MM.1S (cell line): ENCODE measurements at regions not wholly inside any gene's neighbourhood (a gene's known extent, or its start where the extent isn't known, plus 50 kb on each side); places are given as distances from the start of the nearest gene placed in this dataset.

Source experiments
- DNase-seq: peaks from one replicate; pipeline ENCODE4 v3.0.0-alpha.2; 2015
- H2AFZ ChIP-seq: fragments of 300-600 bp; sonication (generic); 2 replicates; pipeline ENCODE4 v1.6.0; 2016; ENCODE audit warnings: antibody characterized with exemption, low read length
- H3F3A ChIP-seq: fragments of 300-600 bp; sonication (generic); 2 replicates; pipeline ENCODE4 v1.6.1; 2016; ENCODE audit warnings: mild to moderate bottlenecking, antibody characterized with exemption, low read length, moderate library complexity, mixed read lengths; ENCODE audit not compliant: insufficient read depth
- H3K27ac ChIP-seq: fragments of 300-600 bp; sonication (generic); 2 replicates; pipeline ENCODE4 v1.5.1; 2016; ENCODE audit warnings: mild to moderate bottlenecking, low read length
- H3K27me3 ChIP-seq: fragments of 300-600 bp; sonication (generic); replicated peaks from 2 replicates; pipeline ENCODE4 v1.6.0; 2016; ENCODE audit warnings: low read length; ENCODE audit not compliant: insufficient read depth
- H3K36me3 ChIP-seq: fragments of 300-600 bp; sonication (generic); replicated peaks from 2 replicates; pipeline ENCODE4 v1.6.1; 2016; ENCODE audit warnings: mild to moderate bottlenecking, low read length, mixed read lengths; ENCODE audit not compliant: insufficient read depth
- H3K4me1 ChIP-seq: fragments of 300-600 bp; sonication (generic); 2 replicates; pipeline ENCODE4 v1.6.1; 2016; ENCODE audit warnings: low read length, mixed read lengths
- H3K4me2 ChIP-seq: fragments of 300-600 bp; sonication (generic); 2 replicates; pipeline ENCODE4 v1.6.0; 2016; ENCODE audit warnings: low read depth, low read length
- H3K4me3 ChIP-seq: fragments of 300-600 bp; sonication (generic); 2 replicates; pipeline ENCODE4 v1.5.1; 2016; ENCODE audit warnings: low read length, mixed read lengths
- H3K79me2 ChIP-seq: fragments of 300-600 bp; sonication (generic); 2 replicates; pipeline ENCODE4 v1.6.1; 2016; ENCODE audit warnings: mixed run types, low read length, mixed read lengths
- H3K9ac ChIP-seq: fragments of 300-600 bp; sonication (generic); 2 replicates; pipeline ENCODE4 v1.6.1; 2016; ENCODE audit warnings: low read length, mixed read lengths
- H3K9me2 ChIP-seq: fragments of 300-600 bp; sonication (generic); replicated peaks from 2 replicates; pipeline ENCODE4 v1.6.1; 2016; ENCODE audit warnings: mild to moderate bottlenecking, low read length, mixed read lengths; ENCODE audit not compliant: insufficient read depth
- H3K9me3 ChIP-seq: fragments of 300-600 bp; sonication (generic); replicated peaks from 2 replicates; pipeline ENCODE4 v1.6.1; 2016; ENCODE audit warnings: mild to moderate bottlenecking, low read length, mixed read lengths; ENCODE audit not compliant: insufficient read depth
- H4K20me1 ChIP-seq: fragments of 300-600 bp; sonication (generic); 2 replicates; pipeline ENCODE4 v1.6.1; 2016; ENCODE audit warnings: mild to moderate bottlenecking, low read length, moderate library complexity, mixed read lengths; ENCODE audit not compliant: insufficient read depth
- CTCF ChIP-seq: fragments of 300-600 bp; sonication (generic); IDR thresholded peaks from 2 replicates; pipeline ENCODE4 v1.5.1; 2016; ENCODE audit warnings: antibody characterized with exemption, low read length, mixed read lengths
- EZH2 ChIP-seq: fragments of 300-600 bp; sonication (generic); optimal IDR thresholded peaks from 2 replicates; pipeline ENCODE3; 2017; ENCODE audit warnings: low read depth, mild to moderate bottlenecking, antibody characterized with exemption, low read length, mixed read lengths
- EZH2phosphoT487 ChIP-seq: fragments of 300-600 bp; sonication (generic); IDR thresholded peaks from 2 replicates; pipeline ENCODE4 v1.6.1; 2018; ENCODE audit warnings: antibody characterized with exemption, low read length

DNA sequence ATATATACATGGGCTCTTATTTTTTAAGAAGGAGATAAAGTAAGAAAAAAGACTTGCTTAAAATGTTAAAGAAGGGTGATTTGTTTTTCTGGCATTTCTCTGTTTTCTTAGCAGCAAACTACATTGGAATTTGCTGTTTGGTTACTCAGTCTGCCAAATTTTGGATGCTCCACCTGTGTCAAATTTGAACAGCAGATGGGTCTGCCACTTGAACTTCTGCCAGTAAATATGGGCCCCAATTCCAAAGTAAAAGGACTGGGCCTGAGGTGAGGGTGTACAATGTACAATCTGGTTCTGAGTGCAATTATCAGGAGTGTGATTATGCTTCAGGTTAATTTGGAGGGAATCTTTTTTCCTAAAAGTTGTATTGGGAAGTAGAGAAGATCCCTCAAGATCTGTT lies 794.5 kb downstream of the DSC3 start:
- H3K9ac ChIP-seq: no peak overlapping the region
- H2AFZ ChIP-seq: no peak overlapping the region
- no peaks in the 10 kb centered on the region for H3K4me1 ChIP-seq
- DNase-seq: no peak
- H3K4me3 ChIP-seq: no peak overlapping the region
- TF ChIP-seq EZH2: no peak
- H3K36me3 ChIP-seq: no peaks in the 10 kb centered on the region
- no peaks in the 10 kb centered on the region for H3K9me2 ChIP-seq
- no peaks in the 10 kb centered on the region for H3K9me3 ChIP-seq
- no peak overlapping the region for H3K27ac ChIP-seq
- H3K27me3 ChIP-seq: no peaks in the 10 kb centered on the region
- no peaks in the 10 kb centered on the region for H3F3A ChIP-seq
- no peaks in the 10 kb centered on the region for H3K79me2 ChIP-seq
- no peak overlapping the region for H3K4me2 ChIP-seq
- H4K20me1 ChIP-seq: no peaks in the 10 kb centered on the region

- no peak overlapping the region for H2AFZ ChIP-seq
- H3K9me3 ChIP-seq: no peaks in the 10 kb centered on the region
- H3K27ac ChIP-seq: no peak overlapping the region
- no peaks in the 10 kb centered on the region for H3K27me3 ChIP-seq
- DNase-seq: no peak
- H4K20me1 ChIP-seq: no peaks in the 10 kb centered on the region
- H3K36me3 ChIP-seq: no peaks in the 10 kb centered on the region
- no peak overlapping the region for H3K4me2 ChIP-seq
- H3F3A ChIP-seq: no peaks in the 10 kb centered on the region
- no peak overlapping the region for H3K9ac ChIP-seq
- H3K4me1 ChIP-seq: no peaks in the 10 kb centered on the region
- no peak for TF ChIP-seq EZH2
- no peak for TF ChIP-seq EZH2phosphoT487
- TF ChIP-seq CTCF: no peak
- H3K9me2 ChIP-seq: no peaks in the 10 kb centered on the region
- no peak overlapping the region for H3K4me3 ChIP-seq
- H3K79me2 ChIP-seq: no peaks in the 10 kb centered on the region
Observed at GRCh38 chr18:30245766-30246455, 796.6 kb downstream of the DSC3 start.

DNA sequence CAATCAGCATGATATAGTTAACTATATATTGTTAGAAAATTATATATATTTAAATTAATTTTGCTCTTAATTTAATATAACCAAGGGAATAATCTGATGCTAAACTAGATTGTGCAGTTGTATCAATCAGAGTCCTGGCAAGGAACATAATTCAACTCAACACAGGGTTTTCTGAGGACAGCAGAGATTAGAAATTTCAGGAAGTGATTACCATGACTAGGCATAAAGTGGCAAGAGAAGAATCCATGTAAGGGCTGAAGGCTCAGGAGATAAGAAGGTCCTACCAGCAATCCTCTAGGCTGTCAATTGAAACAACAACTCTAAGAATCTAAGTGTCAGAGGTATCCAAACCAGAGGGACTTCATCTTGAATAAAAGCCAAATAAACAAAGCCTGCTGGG lies 807.8 kb downstream of the DSC3 start:
- H3F3A ChIP-seq: no peaks in the 10 kb centered on the region
- H3K27me3 ChIP-seq: no peaks in the 10 kb centered on the region
- H3K9ac ChIP-seq: no peak overlapping the region
- no peaks in the 10 kb centered on the region for H3K9me3 ChIP-seq
- DNase-seq: no peak
- TF ChIP-seq EZH2: no peak
- TF ChIP-seq CTCF: no peak
- TF ChIP-seq EZH2phosphoT487: no peak
- H3K27ac ChIP-seq: no peak overlapping the region
- no peaks in the 10 kb centered on the region for H3K4me1 ChIP-seq
- no peaks in the 10 kb centered on the region; the same call in 1 of the 2 replicates for H3K36me3 ChIP-seq
- no peaks in the 10 kb centered on the region for H3K9me2 ChIP-seq
- H3K4me2 ChIP-seq: no peak overlapping the region
- H3K79me2 ChIP-seq: no peaks in the 10 kb centered on the region
- no peak overlapping the region for H3K4me3 ChIP-seq
- H2AFZ ChIP-seq: no peak overlapping the region
- no peaks in the 10 kb centered on the region for H4K20me1 ChIP-seq

- Histone ChIP-seq H3K79me2 (no peaks in the 10 kb centered on the region), H3K9me2 (no peaks in the 10 kb centered on the region), H3K4me2 (no peak overlapping the region), H3K9ac (no peak overlapping the region), H3K27ac (no peak overlapping the region), H3K36me3 (no peaks in the 10 kb centered on the region), H3K4me1 (no peaks in the 10 kb centered on the region), H3K27me3 (no peaks in the 10 kb centered on the region), H3K9me3 (no peaks in the 10 kb centered on the region), H2AFZ (no peak overlapping the region), H3F3A (no peaks in the 10 kb centered on the region), H4K20me1 (no peaks in the 10 kb centered on the region), H3K4me3 (no peak overlapping the region)
- TF ChIP-seq CTCF (no peak), EZH2 (no peak), EZH2phosphoT487 (no peak)
- no peak for DNase-seq
Observed at GRCh38 chr18:30211112-30211511, 831.4 kb downstream of the DSC3 start.
